Keratinocyte (primary cell): ENCODE measurements at regions not wholly inside any gene's neighbourhood (a gene's known extent, or its start where the extent isn't known, plus 50 kb on each side); places are given as distances from the start of the nearest gene placed in this dataset.
"Not testable (repeated sequence)": the region's sequence is repeated elsewhere in the genome, so short reads cannot be mapped to it uniquely, and the experiment has no call there.

Source experiments
- DNase-seq: peaks from one replicate; pipeline ENCODE4 v3.0.0-alpha.2; 2011; ENCODE audit warnings: low read depth, missing footprints, low spot score
- FAIRE-seq: peaks from 2 replicates; lab custom pipeline; 2011; peaks lifted over from hg19 to GRCh38; lab: Jason Lieb, UNC
- H2AFZ ChIP-seq: 2 replicates; pipeline ENCODE4 v1.6.0; 2012; ENCODE audit warnings: low read length, control low read depth, inconsistent platforms; ENCODE audit not compliant: control insufficient read depth
- H3K27ac ChIP-seq: 2 replicates; pipeline ENCODE4 v1.5.1; 2011; ENCODE audit warnings: low read length; ENCODE audit not compliant: control insufficient read depth, insufficient read depth
- H3K27me3 ChIP-seq: 3 replicates; pipeline ENCODE4 v1.6.0; 2011; ENCODE audit warnings: low read length; ENCODE audit not compliant: control insufficient read depth, insufficient read depth; ENCODE audit errors: extremely low read depth
- H3K36me3 ChIP-seq, 2 experiments: 2 replicates in 1 of 2; 3 replicates in 1 of 2; pipeline ENCODE4 v1.5.1; 2011; ENCODE audit warnings: low read length in 2 of 2, mild to moderate bottlenecking in 1 of 2; ENCODE audit not compliant: control insufficient read depth in 2 of 2, insufficient read depth in 2 of 2; ENCODE audit errors: extremely low read depth in 1 of 2
- H3K4me1 ChIP-seq: 3 replicates; pipeline ENCODE4 v1.5.1; 2011; ENCODE audit warnings: low read length; ENCODE audit not compliant: control insufficient read depth, insufficient read depth; ENCODE audit errors: extremely low read depth
- H3K4me2 ChIP-seq: 3 replicates; pipeline ENCODE4 v1.6.0; 2011; ENCODE audit warnings: low read depth, low read length; ENCODE audit not compliant: control insufficient read depth, insufficient read depth; ENCODE audit errors: extremely low read depth
- H3K4me3 ChIP-seq, 3 experiments: fragments of 200-600 bp in 1 of 3; sonication (generic) in 1 of 3; 2 replicates in 2 of 3; 3 replicates in 1 of 3; pipeline ENCODE4 v1.5.1; 2011 to 2016; ENCODE audit warnings: low read length in 3 of 3, mild to moderate bottlenecking in 3 of 3, control low read depth in 2 of 3, inconsistent platforms in 1 of 3, low read depth in 1 of 3, mixed read lengths in 1 of 3, mixed run types in 1 of 3, moderate library complexity in 1 of 3; ENCODE audit not compliant: control insufficient read depth in 2 of 3, insufficient read depth in 2 of 3; ENCODE audit errors: extremely low read depth in 1 of 3
- H3K79me2 ChIP-seq: 2 replicates; pipeline ENCODE4 v1.6.0; 2012; ENCODE audit warnings: low read length; ENCODE audit not compliant: control insufficient read depth, insufficient read depth
- H3K9ac ChIP-seq: 3 replicates; pipeline ENCODE4 v1.6.0; 2011; ENCODE audit warnings: low read length; ENCODE audit not compliant: control insufficient read depth, insufficient read depth; ENCODE audit errors: extremely low read depth
- H3K9me1 ChIP-seq: 3 replicates; pipeline ENCODE4 v1.6.0; 2011; ENCODE audit warnings: low read length; ENCODE audit not compliant: control insufficient read depth, insufficient read depth; ENCODE audit errors: extremely low read depth
- H3K9me3 ChIP-seq: 2 replicates; pipeline ENCODE4 v1.5.1; 2012; ENCODE audit warnings: low read depth, low read length; ENCODE audit not compliant: control insufficient read depth
- H4K20me1 ChIP-seq: 3 replicates; pipeline ENCODE4 v1.6.0; 2011; ENCODE audit warnings: low read length; ENCODE audit not compliant: control insufficient read depth, insufficient read depth; ENCODE audit errors: extremely low read depth
- CTCF ChIP-seq, 3 experiments: IDR thresholded peaks in 1 of 3; conservative IDR thresholded peaks in 1 of 3; optimal IDR thresholded peaks in 1 of 3; 2 replicates in 2 of 3; 3 replicates in 1 of 3; pipeline versions ENCODE3 to v1.5.1; 2011; ENCODE audit warnings: low read length in 3 of 3, mild to moderate bottlenecking in 3 of 3, moderate library complexity in 2 of 3, control low read depth in 1 of 3, inconsistent platforms in 1 of 3; ENCODE audit not compliant: insufficient read depth in 2 of 3; ENCODE audit errors: extremely low read depth in 1 of 3
- EZH2 ChIP-seq: IDR thresholded peaks from one replicate; pipeline ENCODE4 v1.6.1; 2012; ENCODE audit warnings: inconsistent platforms, mild to moderate bottlenecking, low read length, moderate library complexity
- dilution Hi-C: fragments of 300-500 bp; cut with MboI; formaldehyde crosslinking; loops from one replicate; pipeline ENCODE4 v1.7.0; 2020; ENCODE audit warnings: low sequenced_read_pairs; ENCODE audit not compliant: extremely low pct_ligation_motif_present

GRCh38 chr13:88507909-88508308, 836.7 kb downstream of the SLITRK5 start:
- DNase-seq (no peak), FAIRE-seq (no peak)
- Histone ChIP-seq H3K4me2 (no peak overlapping the region), H3K9me1 (no peaks in the 10 kb centered on the region), H3K36me3 (no peaks in the 10 kb centered on the region), H3K4me3 (no peak overlapping the region), H4K20me1 (no peaks in the 10 kb centered on the region), H2AFZ (no peak overlapping the region), H3K27ac (no peak overlapping the region), H3K9me3 (peaks cover 2% of the 10 kb centered on the region), H3K79me2 (no peaks in the 10 kb centered on the region), H3K9ac (no peak overlapping the region), H3K27me3 (no peaks in the 10 kb centered on the region), H3K4me1 (no peaks in the 10 kb centered on the region)
- dilution Hi-C loops: no loop called here
- TF ChIP-seq EZH2 (no peak), CTCF (optimal IDR thresholded peaks at IDR 0.05 in 1 of 3, IDR thresholded peaks at IDR 0.05 in 1 of 3, conservative IDR thresholded peaks at IDR 0.05 in 1 of 3; ENCODE audit: extremely low read depth in 1 of 3, insufficient read depth in 2 of 3, low read length in 3 of 3) (no peak)

- FAIRE-seq, H2AFZ ChIP-seq, H3K4me1 ChIP-seq, H3K4me3 ChIP-seq, DNase-seq, H3K79me2 ChIP-seq, H3K27ac ChIP-seq, dilution Hi-C loops, H3K9ac ChIP-seq, H3K27me3 ChIP-seq, H3K9me1 ChIP-seq, H3K36me3 ChIP-seq, H3K9me3 ChIP-seq, H4K20me1 ChIP-seq, H3K4me2 ChIP-seq: not testable (repeated sequence)
Measured at GRCh38 chr13:88512993-88513392, 841.8 kb downstream of the SLITRK5 start.

GRCh38 chr13:88526186-88526852, 855.1 kb downstream of the SLITRK5 start:
- no peak overlapping the region for H3K4me2 ChIP-seq
- H4K20me1 ChIP-seq: no peaks in the 10 kb centered on the region
- no peaks in the 10 kb centered on the region for H3K27me3 ChIP-seq
- dilution Hi-C loops: no loop called here
- no peaks in the 10 kb centered on the region for H3K36me3 ChIP-seq
- H2AFZ ChIP-seq: no peak overlapping the region
- H3K4me1 ChIP-seq: no peaks in the 10 kb centered on the region
- no peak for TF ChIP-seq CTCF (optimal IDR thresholded peaks at IDR 0.05 in 1 of 3, IDR thresholded peaks at IDR 0.05 in 1 of 3, conservative IDR thresholded peaks at IDR 0.05 in 1 of 3; ENCODE audit: extremely low read depth in 1 of 3, insufficient read depth in 2 of 3, low read length in 3 of 3)
- TF ChIP-seq EZH2: no peak
- FAIRE-seq (no peak), DNase-seq (no peak)
- H3K9me1 ChIP-seq: no peaks in the 10 kb centered on the region
- no peak overlapping the region for H3K27ac ChIP-seq
- H3K79me2 ChIP-seq: no peaks in the 10 kb centered on the region
- H3K4me3 ChIP-seq: no peak overlapping the region
- no peak overlapping the region for H3K9ac ChIP-seq
- no peaks in the 10 kb centered on the region for H3K9me3 ChIP-seq
